ENCODE measurements at regions not wholly inside any gene's neighbourhood (a gene's known extent, or its start where the extent isn't known, plus 50 kb on each side); places are given as distances from the start of the nearest gene placed in this dataset.

DNA sequence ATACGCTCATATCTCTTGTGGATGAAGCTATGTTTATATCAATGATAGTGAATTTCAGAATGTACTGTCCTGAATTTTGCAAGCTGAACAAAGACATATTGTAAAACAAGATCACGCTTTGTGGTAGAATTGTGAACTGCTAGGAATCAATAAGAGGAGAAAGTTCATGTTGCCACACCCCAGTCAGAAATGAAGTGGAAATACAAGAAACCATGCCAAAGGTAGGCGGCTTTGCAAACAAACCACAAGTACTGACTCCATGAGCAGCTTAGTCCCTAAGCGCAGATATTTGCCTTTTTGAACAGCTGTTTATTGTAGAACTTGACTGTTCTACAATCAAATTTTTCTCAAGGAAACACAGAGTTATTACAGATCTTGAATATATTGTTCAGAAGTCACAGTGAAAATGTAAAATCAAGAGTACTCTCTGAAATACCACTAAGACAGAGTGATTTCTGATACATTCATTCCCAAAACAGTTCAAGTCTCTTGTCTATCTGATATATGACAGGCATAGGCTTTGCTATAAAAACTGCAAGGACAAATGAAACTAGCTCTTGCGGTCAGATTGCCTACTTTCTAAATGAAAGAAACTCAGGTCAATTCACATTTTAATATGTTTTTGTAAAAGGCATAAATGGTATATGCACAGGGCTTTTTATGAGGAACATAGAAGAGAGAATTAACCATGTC is 120.9 kb upstream of the CDH19 start:
- Histone ChIP-seq H3K4me3 (no peak overlapping the region), H3K9me3 (no peaks in the 10 kb centered on the region), H3K27me3 (replicated peaks; ENCODE audit: insufficient read depth) (no peaks in the 10 kb centered on the region), H3K36me3 (no peaks in the 10 kb centered on the region), H3K4me1 (ENCODE audit: control insufficient read depth in 1 of 2, low read depth in 2 of 2) (no peaks in the 10 kb centered on the region), H3K27ac (no peak overlapping the region)
- DNase-seq (ENCODE audit: low spot score) (no peak), ATAC-seq (ENCODE audit: insufficient number of reproducible peaks, low FRiP score, low read depth) (no peak)
- no peak for TF ChIP-seq CTCF (IDR thresholded peaks at IDR 0.05)

- no peak for TF ChIP-seq CTCF (IDR thresholded peaks at IDR 0.05)
- Histone ChIP-seq H3K9me3 (no peaks in the 10 kb centered on the region), H3K4me3 (no peak overlapping the region), H3K27ac (no peak overlapping the region), H3K4me1 (ENCODE audit: control insufficient read depth in 1 of 2, low read depth in 2 of 2) (no peaks in the 10 kb centered on the region), H3K36me3 (no peaks in the 10 kb centered on the region), H3K27me3 (replicated peaks; ENCODE audit: insufficient read depth) (no peaks in the 10 kb centered on the region)
- ATAC-seq (ENCODE audit: insufficient number of reproducible peaks, low FRiP score, low read depth) (no peak), DNase-seq (ENCODE audit: low spot score) (no peak)
Measured at GRCh38 chr18:66722671-66723070, 118.8 kb upstream of the CDH19 start.

DNA sequence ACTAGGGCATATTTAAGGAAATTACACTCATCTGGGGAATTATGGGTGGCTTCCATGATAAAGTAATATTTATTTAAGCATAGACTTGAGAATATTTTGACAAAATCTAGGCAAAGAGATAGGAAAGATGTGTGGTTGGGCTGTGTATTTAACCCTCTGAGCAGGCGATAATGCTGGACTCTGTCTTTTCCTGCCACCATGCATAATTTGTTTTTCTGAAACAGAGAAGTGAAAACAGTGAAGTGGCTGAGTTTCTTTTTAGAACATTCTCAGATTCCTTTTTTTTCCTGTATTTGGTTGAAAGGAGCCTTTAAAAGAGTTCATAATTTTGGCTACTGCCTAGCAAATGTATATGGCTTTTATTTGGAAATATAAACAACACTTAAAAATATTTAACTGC is 104.8 kb upstream of the CDH19 start:
- DNase-seq (ENCODE audit: low spot score) (no peak), ATAC-seq (ENCODE audit: insufficient number of reproducible peaks, low FRiP score, low read depth) (no peak)
- H3K9me3 ChIP-seq = no peaks in the 10 kb centered on the region
- no peaks in the 10 kb centered on the region for H3K4me1 ChIP-seq (ENCODE audit: control insufficient read depth in 1 of 2, low read depth in 2 of 2)
- H3K4me3 ChIP-seq = no peak overlapping the region
- no peaks in the 10 kb centered on the region for H3K36me3 ChIP-seq
- no peak overlapping the region for H3K27ac ChIP-seq
- no peak for TF ChIP-seq CTCF (IDR thresholded peaks at IDR 0.05)
- no peaks in the 10 kb centered on the region for H3K27me3 ChIP-seq (replicated peaks; ENCODE audit: insufficient read depth)

- H3K27me3 ChIP-seq (replicated peaks; ENCODE audit: insufficient read depth) = no peaks in the 10 kb centered on the region
- no peaks in the 10 kb centered on the region for H3K9me3 ChIP-seq
- H3K27ac ChIP-seq = no peak overlapping the region
- DNase-seq (ENCODE audit: low spot score) (no peak), ATAC-seq (ENCODE audit: insufficient number of reproducible peaks, low FRiP score, low read depth) (no peak)
- no peaks in the 10 kb centered on the region for H3K4me1 ChIP-seq (ENCODE audit: control insufficient read depth in 1 of 2, low read depth in 2 of 2)
- TF ChIP-seq CTCF (IDR thresholded peaks at IDR 0.05) = no peak
- no peaks in the 10 kb centered on the region for H3K36me3 ChIP-seq
- no peak overlapping the region for H3K4me3 ChIP-seq
Measured at GRCh38 chr18:66707473-66707872, 103.6 kb upstream of the CDH19 start.

- ATAC-seq (ENCODE audit: insufficient number of reproducible peaks, low FRiP score, low read depth) (no peak), DNase-seq (ENCODE audit: low spot score) (no peak)
- no peaks in the 10 kb centered on the region for H3K4me1 ChIP-seq (ENCODE audit: control insufficient read depth in 1 of 2, low read depth in 2 of 2)
- H3K27me3 ChIP-seq (replicated peaks; ENCODE audit: insufficient read depth) = no peaks in the 10 kb centered on the region
- H3K9me3 ChIP-seq = no peaks in the 10 kb centered on the region
- H3K4me3 ChIP-seq = no peak overlapping the region
- TF ChIP-seq CTCF (IDR thresholded peaks at IDR 0.05) = no peak
- no peak overlapping the region for H3K27ac ChIP-seq
- no peaks in the 10 kb centered on the region for H3K36me3 ChIP-seq
Measured at GRCh38 chr18:66695281-66695680, 91.4 kb upstream of the CDH19 start.

Data from thoracic aorta (tissue), 2 donors.